HG03159 (cell line): ENCODE measurements at regions not wholly inside any gene's neighbourhood (a gene's known extent, or its start where the extent isn't known, plus 50 kb on each side); places are given as distances from the start of the nearest gene placed in this dataset.
"Not testable (repeated sequence)": the region's sequence is repeated elsewhere in the genome, so short reads cannot be mapped to it uniquely, and the experiment has no call there.

ENCODE experiments used
- ATAC-seq: cut with Tn5 transposase; IDR thresholded peaks from one replicate; pipeline ENCODE4 v1.9.1; 2021; ENCODE audit warnings: mild to moderate bottlenecking, moderate library complexity; ENCODE audit not compliant: unreplicated experiment

DNA sequence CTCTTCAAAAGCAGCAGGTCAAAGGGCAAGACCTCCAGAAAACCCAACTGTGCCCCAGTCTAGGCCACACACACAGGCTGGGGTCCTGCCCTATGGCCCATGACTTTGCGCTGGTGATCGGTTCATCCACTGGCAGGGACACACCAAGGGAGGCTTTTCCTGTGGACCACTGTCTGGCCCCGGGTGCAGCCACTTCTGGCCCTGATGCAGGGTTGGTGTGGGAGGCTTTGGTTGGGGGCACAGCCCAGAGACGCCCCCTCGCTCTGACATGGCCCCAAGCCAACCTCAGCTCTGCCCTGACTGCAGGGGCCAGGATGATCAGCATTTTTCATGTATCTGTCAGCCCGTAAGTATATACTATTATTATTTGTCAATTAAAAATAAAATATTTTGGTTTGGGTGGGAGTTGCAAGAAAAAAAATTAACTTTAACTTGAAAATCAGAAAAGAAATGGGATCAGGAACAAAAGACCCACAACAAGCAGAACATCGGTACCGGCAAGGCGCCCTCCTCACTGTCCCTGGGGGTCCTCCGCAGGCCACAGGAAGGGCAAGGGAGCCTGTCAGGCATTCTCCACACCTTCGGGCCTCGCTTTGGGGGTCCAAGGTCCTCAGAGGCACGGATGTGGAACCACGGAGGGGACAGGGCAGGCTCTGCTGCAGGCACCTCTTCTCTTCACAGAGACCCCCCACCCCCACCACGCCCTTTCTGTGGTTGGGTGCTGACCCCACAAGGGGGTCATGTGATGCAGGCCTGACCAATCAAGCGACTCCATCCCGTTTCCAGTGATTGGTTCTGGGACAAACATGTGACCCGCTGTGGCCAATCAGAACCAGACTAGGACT lies 181.5 kb upstream of the SFSWAP start:
- no peak for ATAC-seq

GRCh38 chr12:131530041-131530332 lies 180.9 kb upstream of the SFSWAP start:
- no peak for ATAC-seq

DNA sequence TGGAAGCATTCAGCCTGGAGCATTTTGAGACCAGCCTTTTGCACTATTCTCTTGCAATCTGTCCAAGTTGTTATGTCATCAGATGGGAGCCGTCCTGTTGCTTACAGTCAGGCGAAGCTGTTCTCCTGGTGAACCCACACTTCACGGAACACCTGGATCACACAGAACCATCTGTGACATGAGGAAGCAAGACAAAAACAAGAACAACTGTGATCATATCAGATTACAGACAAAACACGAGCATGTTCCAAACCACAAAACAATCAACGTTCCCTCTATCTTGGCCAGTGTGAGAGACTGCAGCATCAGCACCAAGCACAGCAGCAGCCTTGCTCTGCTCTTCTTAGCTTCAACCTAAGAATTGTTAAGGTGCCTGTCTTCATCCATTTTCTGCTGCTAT lies 180.5 kb upstream of the SFSWAP start:
- no peak for ATAC-seq

DNA sequence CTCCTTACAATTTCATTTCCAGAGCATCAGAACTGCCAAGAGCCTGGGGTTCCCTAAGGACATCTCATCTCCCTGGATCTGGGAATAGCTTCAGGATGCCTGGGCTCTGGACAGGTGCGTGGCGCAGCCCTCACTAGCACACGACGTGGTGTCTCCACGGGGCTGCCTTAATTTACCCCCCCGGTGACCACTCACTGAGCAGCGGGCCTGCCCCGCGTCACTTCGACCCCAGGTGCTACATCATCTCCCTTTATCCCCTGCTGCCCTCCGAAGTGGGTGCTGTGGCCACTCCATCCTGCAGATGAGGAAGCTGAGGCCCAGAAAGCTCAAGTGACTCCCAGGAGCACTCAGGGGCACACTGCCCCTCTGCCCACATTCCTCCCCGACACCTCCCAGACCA lies 177.8 kb upstream of the SFSWAP start:
- ATAC-seq, result no peak

GRCh38 chr12:131535779-131536178 lies 175.1 kb upstream of the SFSWAP start:
- ATAC-seq, result no peak

DNA sequence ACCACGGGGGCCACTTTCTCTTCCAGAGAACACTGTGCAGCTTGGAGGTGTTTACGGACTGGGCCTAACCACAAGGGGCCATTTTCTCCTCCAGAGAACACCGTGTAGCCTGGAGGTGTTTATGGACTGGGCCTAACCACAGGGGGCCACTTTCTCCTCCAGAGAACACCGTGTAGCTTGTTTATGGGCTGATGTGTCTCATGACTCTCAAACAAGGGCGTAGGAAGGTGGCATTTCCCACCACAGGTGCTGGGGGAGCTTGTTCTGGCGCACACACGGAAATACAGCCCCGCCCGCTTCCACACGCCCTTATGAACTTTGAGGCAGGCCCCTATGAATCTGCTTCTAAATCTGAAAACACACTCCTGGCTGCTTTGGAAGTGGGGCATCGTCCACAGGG lies 174.6 kb upstream of the SFSWAP start:
- ATAC-seq, result no peak

DNA sequence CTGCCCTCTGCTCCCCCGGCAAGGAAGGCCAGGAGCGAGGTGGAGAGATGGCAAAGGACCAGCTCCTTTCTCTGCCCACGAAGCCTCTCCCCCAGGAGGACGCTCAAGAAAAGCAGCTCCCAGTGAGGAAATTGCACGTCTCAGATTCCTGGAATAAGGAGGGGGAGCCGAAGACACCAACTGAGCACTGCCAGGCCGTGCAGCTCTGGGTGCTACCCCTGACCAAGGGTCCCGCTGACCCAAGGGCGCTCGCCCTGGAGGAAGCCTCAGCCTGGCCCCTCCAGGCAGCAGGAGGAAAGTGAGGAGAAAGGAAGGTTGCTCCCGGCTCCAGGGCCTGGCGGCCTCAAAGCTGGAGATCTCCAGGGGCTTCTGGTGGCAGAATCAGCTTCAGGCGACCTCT lies 174.1 kb upstream of the SFSWAP start:
- no peak for ATAC-seq

- ATAC-seq, result no peak
Measured at GRCh38 chr12:131537267-131537958, 173.5 kb upstream of the SFSWAP start.

GRCh38 chr12:131539381-131539780 lies 171.5 kb upstream of the SFSWAP start:
- ATAC-seq, result no peak

- ATAC-seq, result no peak
Measured at GRCh38 chr12:131540138-131540623, 170.7 kb upstream of the SFSWAP start.

DNA sequence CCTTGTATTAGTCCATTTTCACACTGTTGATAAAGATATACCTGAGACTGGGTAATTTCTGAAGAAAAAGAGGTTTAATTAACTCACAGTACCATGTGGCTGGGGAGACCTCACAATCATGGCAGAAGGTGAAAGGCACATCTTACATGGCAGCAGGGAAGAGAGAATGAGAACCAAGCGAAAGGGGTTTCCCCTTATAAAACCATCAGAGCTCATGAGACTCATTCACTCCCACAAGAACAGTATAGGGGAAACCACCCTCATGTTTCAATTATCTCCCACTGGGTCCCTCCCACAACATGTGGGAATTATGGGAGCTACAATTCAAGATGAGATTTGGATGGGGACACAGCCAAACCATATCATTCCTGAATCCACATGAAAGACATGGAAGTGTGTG lies 169.4 kb upstream of the SFSWAP start:
- not testable (repeated sequence) for ATAC-seq

GRCh38 chr12:131542351-131542750 lies 168.5 kb upstream of the SFSWAP start:
- ATAC-seq, result no peak

DNA sequence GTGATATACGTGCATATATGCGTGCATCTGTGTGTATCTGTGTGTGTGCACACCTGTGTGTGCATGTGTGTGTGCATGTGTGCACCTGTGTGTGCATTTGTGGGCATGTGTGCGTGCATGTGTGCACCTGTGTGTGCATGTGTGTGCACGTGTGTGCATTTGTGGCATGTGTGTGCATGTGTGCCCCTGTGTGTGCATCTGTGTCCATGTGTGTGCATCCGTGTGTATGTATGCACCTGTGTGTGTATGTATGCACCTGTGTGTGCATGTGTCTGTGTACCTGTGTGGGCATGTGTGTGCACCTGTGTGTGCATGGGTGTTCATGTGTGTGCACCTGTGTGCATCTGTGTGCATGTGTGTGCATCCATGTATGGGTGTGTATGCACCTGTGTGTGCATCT lies 167.8 kb upstream of the SFSWAP start:
- ATAC-seq, result no peak

DNA sequence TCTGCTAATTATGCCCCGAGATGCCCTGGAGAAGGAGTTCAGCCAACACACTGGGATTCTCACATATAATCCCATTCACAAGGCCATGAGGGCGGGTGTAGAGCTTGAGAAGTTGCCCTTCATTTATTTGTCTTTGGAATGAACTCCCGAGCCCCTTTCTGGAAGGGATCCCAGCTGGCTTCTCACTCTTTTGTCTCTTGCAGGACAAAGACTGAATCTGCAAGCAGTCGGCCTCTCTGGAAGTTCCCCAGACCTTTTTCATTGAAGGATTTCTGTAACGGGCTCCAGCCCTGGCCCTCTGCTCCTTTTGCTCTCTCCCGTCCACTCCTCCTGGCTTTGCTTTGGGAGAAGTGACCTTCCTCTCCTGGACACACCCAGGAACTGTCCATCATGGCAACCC lies 163.3 kb upstream of the SFSWAP start:
- no peak for ATAC-seq

DNA sequence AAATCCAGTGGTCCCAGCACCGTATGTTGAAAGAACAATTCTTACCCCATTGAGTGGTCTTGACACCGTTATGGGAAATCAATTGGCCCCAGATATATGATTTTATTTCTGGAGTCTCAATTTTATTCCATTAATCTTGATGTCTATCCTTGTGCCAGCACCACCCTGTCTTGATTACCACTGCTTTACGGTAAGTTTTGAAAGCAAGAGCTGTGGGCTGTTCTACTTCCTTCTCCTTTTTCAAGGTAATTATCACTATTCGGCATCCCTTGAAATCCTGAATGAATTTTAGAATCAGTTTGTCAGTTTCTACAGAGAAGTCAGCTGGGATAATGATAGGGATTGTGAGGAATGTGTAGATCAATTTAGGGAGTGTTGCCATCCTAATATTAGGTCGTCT lies 160.8 kb upstream of the SFSWAP start:
- ATAC-seq, result no peak

GRCh38 chr12:131551675-131552491 lies 159.0 kb upstream of the SFSWAP start:
- ATAC-seq, result no peak

DNA sequence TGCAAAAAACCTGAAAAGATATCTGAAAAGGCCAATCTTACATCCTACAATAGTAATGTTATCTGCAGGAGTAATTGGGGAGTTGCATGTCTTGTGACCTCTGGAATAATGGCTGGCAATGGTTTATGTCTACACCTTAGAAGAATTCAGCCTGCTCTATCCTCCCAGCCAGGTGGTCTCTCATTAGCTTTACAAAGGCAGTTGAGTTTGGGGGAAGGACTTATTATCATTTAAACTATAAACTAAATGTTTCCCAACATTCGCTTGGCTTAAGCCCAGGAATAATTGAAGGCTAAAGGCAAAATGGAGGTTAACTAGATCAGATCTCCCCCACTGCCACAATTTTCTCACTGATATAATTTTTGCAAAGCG lies 158.4 kb upstream of the SFSWAP start:
- no peak for ATAC-seq

- ATAC-seq, result no peak
Measured at GRCh38 chr12:131553096-131553777, 157.7 kb upstream of the SFSWAP start.

DNA sequence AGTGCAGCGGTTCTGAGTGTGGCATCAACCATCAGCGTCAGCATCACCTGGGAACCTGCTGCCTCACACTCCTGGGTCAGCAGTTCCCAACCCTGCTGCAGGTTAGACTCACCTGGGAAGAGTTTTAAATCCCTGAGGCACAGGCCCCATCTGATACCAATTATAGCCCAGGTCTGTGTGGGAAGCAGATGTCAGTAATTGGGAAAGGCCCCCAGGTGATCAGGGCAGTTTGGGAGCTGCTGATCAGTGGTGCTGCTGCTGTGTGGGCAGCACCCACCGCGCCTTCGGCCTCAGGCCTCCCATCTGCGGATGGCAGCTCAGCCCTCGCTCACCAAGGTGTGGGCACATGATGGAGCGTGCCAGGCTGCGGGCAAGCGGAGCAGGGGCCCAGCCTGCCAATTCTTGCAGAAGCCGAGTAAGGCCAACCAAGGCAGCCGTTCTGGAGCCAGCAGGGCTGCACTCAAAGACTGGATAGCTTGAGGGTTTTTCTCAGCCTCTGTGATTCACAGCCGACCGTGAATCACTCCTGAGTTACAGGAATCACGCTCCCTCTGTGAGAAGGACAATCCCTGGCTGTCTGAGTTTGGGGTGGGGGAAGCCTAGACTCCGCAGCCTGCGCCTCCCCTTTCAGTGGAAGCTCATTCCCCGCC lies 155.6 kb upstream of the SFSWAP start:
- ATAC-seq, result no peak

GRCh38 chr12:131555866-131556265 lies 155.0 kb upstream of the SFSWAP start:
- no peak for ATAC-seq
